Natural killer cell (primary cell): ENCODE measurements at regions not wholly inside any gene's neighbourhood (a gene's known extent, or its start where the extent isn't known, plus 50 kb on each side); places are given as distances from the start of the nearest gene placed in this dataset.

Source experiments
- ATAC-seq, 3 donors: fragments of 150-1000 bp in 2 of 3; fragments of 200-7000 bp in 1 of 3; cut with Tn5 transposase; 1 replicate in 1 of 3; 2 replicates in 2 of 3; pipeline ENCODE4 v1.10.0; 2021; ENCODE audit warnings: mild to moderate bottlenecking in 2 of 3, moderate library complexity in 2 of 3
- DNase-seq, 2 donors: peaks; one replicate each; pipeline versions ENCODE4 v3.0.0 to v3.0.0-alpha.2; 2013 to 2021; ENCODE audit warnings: mixed read lengths in 1 of 2
- H3K27ac ChIP-seq: one replicate; pipeline ENCODE4 v1.5.1; 2013; ENCODE audit warnings: mild to moderate bottlenecking, low read length
- H3K27me3 ChIP-seq: one replicate; pipeline ENCODE4 v1.6.1; 2013; ENCODE audit warnings: low read length; ENCODE audit not compliant: control insufficient read depth, insufficient read depth
- H3K36me3 ChIP-seq: one replicate; pipeline ENCODE4 v1.6.1; 2013; ENCODE audit warnings: low read length; ENCODE audit not compliant: control insufficient read depth, insufficient read depth
- H3K4me1 ChIP-seq: one replicate; pipeline ENCODE4 v1.6.1; 2013; ENCODE audit warnings: low read length; ENCODE audit not compliant: control insufficient read depth, insufficient read depth
- H3K4me3 ChIP-seq: one replicate; pipeline ENCODE4 v1.5.1; 2013; ENCODE audit warnings: low read length
- H3K9me3 ChIP-seq: one replicate; pipeline ENCODE4 v1.6.1; 2013; ENCODE audit warnings: low read length; ENCODE audit not compliant: control insufficient read depth, insufficient read depth
- H3K27ac Mint-ChIP-seq, 2 donors: one replicate each; pipeline ENCODE4 v1.8.0; 2022; ENCODE audit warnings: mild to moderate bottlenecking in 2 of 2, mixed read lengths in 2 of 2, moderate library complexity in 1 of 2
- H3K27me3 Mint-ChIP-seq, 2 donors: one replicate each; pipeline ENCODE4 v1.8.0; 2022; ENCODE audit warnings: low read depth in 2 of 2, mixed read lengths in 2 of 2
- H3K36me3 Mint-ChIP-seq: one replicate; pipeline ENCODE4 v1.8.0; 2022; ENCODE audit warnings: mixed read lengths
- H3K4me1 Mint-ChIP-seq, 2 donors: one replicate each; pipeline ENCODE4 v1.8.0; 2022; ENCODE audit warnings: mixed read lengths in 2 of 2
- H3K4me3 Mint-ChIP-seq: one replicate; pipeline ENCODE4 v1.8.0; 2022; ENCODE audit warnings: mild to moderate bottlenecking, moderate library complexity, mixed read lengths
- H3K9me3 Mint-ChIP-seq, 2 donors: one replicate each; pipeline ENCODE4 v1.8.0; 2022; ENCODE audit warnings: mixed read lengths in 2 of 2
- WGBS: methylation state at CpG from one replicate; pipeline ENCODE4 v1.1.7; 2013; ENCODE audit warnings: missing lambda C conversion rate; ENCODE audit not compliant: insufficient coverage; 5-methylcytosine and 5-hydroxymethylcytosine counted together
- intact Hi-C: fragments of 100-400 bp; cut with micrococcal nuclease; formaldehyde crosslinking; loops from one replicate; pipeline ENCODE4 v1.14.2; 2022
- TF ChIP-seq, protein P1 (sequence below): fragments of 200-600 bp; IDR thresholded peaks from one replicate; pipeline ENCODE4 v1.8.0; 2022; ENCODE audit warnings: antibody characterized with exemption

DNA sequence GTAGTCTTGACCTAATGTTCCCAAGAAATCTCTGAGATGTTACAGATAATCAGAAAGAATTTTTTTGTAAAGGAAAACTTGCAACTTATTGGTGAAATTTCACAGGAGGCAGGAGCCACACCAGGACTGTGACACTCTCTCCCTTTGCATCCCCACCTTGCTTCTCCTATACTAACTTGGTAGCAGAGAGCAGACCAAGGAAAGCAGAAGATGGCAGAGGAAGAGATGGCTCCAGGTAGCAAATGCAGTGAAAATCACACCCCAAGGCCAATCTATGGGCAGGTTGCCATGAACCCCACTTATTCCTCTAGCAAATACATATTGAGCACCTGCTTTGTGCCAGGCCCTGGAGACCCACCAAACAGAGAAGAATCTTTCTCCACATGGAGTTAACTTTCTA is 303.4 kb upstream of the C1orf174 start:
- Mint-ChIP-seq H3K4me1 (no peaks in the 10 kb centered on the region), H3K27me3 (peaks cover 6 to 35% of the 10 kb centered on the region in 2 donors), H3K27ac (no peak overlapping the region), H3K36me3 (no peaks in the 10 kb centered on the region), H3K4me3 (no peak overlapping the region), H3K9me3 (peaks cover 7 to 9% of the 10 kb centered on the region in 2 donors)
- Histone ChIP-seq H3K27me3 (no peaks in the 10 kb centered on the region), H3K4me1 (no peaks in the 10 kb centered on the region), H3K9me3 (peaks cover 3% of the 10 kb centered on the region), H3K36me3 (no peaks in the 10 kb centered on the region), H3K4me3 (no peak overlapping the region), H3K27ac (no peak overlapping the region)
- TF ChIP-seq, protein P1, sequence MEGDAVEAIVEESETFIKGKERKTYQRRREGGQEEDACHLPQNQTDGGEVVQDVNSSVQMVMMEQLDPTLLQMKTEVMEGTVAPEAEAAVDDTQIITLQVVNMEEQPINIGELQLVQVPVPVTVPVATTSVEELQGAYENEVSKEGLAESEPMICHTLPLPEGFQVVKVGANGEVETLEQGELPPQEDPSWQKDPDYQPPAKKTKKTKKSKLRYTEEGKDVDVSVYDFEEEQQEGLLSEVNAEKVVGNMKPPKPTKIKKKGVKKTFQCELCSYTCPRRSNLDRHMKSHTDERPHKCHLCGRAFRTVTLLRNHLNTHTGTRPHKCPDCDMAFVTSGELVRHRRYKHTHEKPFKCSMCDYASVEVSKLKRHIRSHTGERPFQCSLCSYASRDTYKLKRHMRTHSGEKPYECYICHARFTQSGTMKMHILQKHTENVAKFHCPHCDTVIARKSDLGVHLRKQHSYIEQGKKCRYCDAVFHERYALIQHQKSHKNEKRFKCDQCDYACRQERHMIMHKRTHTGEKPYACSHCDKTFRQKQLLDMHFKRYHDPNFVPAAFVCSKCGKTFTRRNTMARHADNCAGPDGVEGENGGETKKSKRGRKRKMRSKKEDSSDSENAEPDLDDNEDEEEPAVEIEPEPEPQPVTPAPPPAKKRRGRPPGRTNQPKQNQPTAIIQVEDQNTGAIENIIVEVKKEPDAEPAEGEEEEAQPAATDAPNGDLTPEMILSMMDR = no peak
- DNase-seq (no peak), ATAC-seq (no peak)
- intact Hi-C loops = no loop called here

DNA sequence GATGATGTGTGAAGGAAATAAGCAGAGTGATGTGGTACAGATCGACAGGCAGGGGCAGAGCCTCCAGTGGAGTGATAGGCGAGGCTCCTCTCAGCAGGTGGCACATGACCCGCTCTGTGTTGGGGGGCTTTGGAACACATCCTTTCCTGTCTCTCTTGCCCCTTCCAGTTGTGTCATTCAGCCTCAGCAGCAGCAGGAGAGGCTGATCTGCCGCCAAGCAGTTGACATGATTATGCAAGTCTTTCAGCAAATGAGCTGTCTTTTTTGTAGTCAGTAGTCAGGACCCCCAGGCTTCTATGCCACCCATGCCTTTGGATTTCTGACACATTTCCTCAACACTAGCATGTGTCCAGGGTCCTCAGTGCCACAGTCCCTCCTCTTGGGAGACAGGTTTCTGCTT is 307.1 kb upstream of the C1orf174 start:
- TF ChIP-seq, protein P1 = no peak
- WGBS = 84% methylated on average over 4 of the region's 4 CpGs

DNA sequence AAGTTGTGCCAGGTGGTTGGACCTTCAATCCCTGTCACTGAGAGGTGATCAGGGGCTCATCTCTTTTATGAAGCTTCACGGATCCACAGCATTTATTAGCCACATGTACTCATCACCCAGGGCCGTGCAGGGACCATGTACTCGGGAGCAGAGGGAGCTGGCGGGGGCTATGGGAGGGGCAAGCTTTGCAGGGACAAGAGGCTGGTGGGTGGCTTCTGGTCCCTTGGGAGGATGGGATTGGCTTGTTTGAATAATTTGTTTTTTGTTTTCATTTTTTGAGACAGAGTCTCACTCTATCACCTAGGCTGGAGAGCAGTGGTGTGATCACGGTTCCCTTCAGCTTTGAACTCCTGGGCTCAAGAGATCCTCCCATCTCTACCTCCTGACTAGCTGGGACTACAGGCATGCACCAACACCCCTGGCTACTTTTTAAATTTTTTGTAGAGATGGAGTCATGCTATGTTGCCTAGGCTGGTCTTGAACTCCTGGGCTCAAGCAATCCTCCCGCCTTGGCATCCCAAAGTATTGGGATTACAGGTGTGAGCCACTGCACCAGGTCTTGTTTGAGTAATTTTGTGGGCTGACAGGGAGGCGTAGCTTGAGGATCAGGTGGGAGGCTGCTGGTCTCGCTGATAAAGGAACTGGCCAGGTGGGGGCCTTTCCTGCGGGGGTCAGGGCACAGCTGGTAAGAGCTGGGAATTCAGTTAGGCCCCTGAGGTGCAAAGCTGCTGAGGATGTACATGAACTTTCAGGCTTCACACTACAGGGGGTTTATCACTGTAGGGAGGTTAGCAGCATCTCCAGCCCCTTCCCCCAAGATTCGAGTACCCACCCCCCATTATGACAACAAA is 308.0 kb upstream of the C1orf174 start:
- no peaks in the 10 kb centered on the region for H3K4me1 Mint-ChIP-seq

More for the DNA sequence above, 307.1 kb upstream of the C1orf174 start:
- H3K4me3 Mint-ChIP-seq = no peak overlapping the region
- H3K4me1 Mint-ChIP-seq = no peaks in the 10 kb centered on the region
- ATAC-seq (no peak), DNase-seq (no peak)
- no peak overlapping the region for H3K27ac ChIP-seq
- H3K27me3 ChIP-seq = no peaks in the 10 kb centered on the region
- no peaks in the 10 kb centered on the region for H3K36me3 Mint-ChIP-seq
- H3K4me1 ChIP-seq = no peaks in the 10 kb centered on the region
- no peak overlapping the region for H3K4me3 ChIP-seq
- H3K9me3 Mint-ChIP-seq = peaks cover 7 to 9% of the 10 kb centered on the region in 2 donors
- no peaks in the 10 kb centered on the region for H3K36me3 ChIP-seq
- H3K9me3 ChIP-seq = peaks cover 3% of the 10 kb centered on the region
- intact Hi-C loops = no loop called here
- H3K27ac Mint-ChIP-seq = no peak overlapping the region
- H3K27me3 Mint-ChIP-seq = peaks cover 4 to 9% of the 10 kb centered on the region in 2 donors

More for the DNA sequence above, 308.0 kb upstream of the C1orf174 start:
- DNase-seq (no peak), ATAC-seq (no peak)
- peaks cover 0 to 9% of the 10 kb centered on the region in 2 donors for H3K27me3 Mint-ChIP-seq
- WGBS = 90% methylated on average over 9 of the region's 10 CpGs
- no peak overlapping the region for H3K4me3 Mint-ChIP-seq
- H3K27ac Mint-ChIP-seq = no peak overlapping the region
- TF ChIP-seq, protein P1 = no peak
- no peaks in the 10 kb centered on the region for H3K36me3 ChIP-seq
- H3K9me3 ChIP-seq = peaks cover 3% of the 10 kb centered on the region
- no peaks in the 10 kb centered on the region for H3K36me3 Mint-ChIP-seq
- no peak overlapping the region for H3K27ac ChIP-seq
- no peak overlapping the region for H3K4me3 ChIP-seq
- peaks cover 7 to 9% of the 10 kb centered on the region in 2 donors for H3K9me3 Mint-ChIP-seq
- H3K4me1 ChIP-seq = no peaks in the 10 kb centered on the region
- H3K27me3 ChIP-seq = no peaks in the 10 kb centered on the region
- intact Hi-C loops = no loop called here
